ENCODE measurements at regions not wholly inside any gene's neighbourhood (a gene's known extent, or its start where the extent isn't known, plus 50 kb on each side); places are given as distances from the start of the nearest gene placed in this dataset.

DNA sequence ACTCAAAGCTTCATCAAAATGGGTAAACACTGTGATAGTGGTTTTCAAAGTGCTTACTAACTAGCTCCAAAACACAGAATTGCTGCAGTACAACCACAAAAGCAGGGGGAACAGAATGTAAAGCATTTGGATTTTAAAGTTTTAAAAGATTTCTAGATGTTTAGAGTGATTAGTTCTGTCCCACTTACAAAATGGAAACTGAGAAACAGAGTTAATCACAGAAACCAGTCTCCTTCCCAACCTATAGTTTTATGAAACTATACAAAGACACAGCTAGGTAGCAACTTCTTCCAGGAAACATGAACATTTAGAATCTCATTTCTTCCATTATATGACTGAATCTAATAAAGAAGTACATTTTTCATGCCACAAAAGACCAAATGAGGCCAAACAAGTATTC is 73.8 kb upstream of the HNRNPA3 start:
- no peak for DNase-seq (ENCODE audit: extremely low read depth in 1 of 2, low read depth in 1 of 2)

DNA sequence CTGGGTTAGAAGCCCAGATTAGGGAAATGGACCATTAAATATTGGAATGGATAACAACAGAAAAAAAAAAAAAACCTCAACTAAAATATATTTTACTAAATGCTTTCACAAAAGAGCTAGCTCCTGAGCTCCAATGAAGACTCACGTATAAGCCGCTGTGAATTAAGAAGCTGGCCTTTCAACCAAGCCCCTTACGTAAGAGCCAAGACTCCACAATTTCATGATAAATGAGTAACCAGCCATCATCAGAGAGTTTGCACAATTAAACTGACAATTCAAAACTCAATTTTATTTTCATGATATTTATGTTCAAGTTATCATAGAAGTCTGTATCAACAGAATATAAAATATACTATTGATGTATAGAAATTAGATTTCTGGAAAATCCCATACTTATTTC is 70.7 kb upstream of the HNRNPA3 start:
- DNase-seq (ENCODE audit: extremely low read depth in 1 of 2, low read depth in 1 of 2) = no peak

DNA sequence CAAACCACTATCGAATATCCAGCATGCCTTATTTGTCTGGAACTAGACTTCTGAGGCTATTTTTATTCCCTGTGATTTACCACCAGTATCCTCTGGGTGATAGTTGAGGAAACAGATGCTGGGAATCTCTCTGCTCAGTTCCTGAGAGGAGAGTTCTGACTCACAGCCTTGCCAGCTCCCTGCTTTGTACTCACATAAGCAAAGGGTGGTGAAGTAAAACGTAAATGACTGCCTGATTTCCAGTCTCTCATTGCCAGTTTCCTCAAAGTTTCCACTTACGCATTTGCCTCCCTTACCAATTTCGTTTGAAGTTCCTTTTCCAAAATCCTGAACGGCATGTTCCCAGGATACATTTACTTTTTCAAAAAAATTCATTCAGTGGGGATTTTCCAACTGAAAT is 69.2 kb upstream of the HNRNPA3 start:
- no peak for DNase-seq (ENCODE audit: extremely low read depth in 1 of 2, low read depth in 1 of 2)

GRCh38 chr2:177147093-177147694 is 65.4 kb upstream of the HNRNPA3 start:
- no peak for DNase-seq (ENCODE audit: extremely low read depth in 1 of 2, low read depth in 1 of 2)

DNA sequence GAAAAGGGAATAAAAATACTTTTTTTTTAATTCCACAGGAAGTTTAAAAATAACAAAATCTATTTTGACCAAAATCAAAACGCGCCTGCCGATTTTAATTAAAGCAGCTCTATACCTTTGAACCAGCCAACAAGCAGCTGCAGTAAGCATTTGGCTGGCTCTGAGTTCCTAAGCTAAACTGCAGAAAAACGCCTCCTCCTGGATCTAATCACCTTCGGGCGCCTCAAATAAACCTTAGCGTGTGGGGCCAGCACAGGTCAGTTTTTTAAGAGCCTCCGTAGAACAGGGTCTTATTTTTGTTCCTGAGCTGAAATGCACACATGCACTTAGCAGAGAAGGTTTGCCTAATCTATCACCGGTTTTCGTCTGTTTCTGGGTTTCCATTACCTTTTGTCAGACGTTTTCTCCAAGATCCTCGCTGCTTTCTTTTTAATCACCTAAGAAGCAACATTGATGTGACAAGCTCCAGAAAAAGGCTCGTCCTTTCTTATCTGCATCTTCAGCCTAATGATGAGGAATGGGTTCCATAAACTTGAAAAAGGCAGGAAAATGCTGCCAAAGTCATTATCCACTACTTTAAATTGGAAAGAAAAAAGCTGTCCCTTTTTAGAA is 64.7 kb upstream of the HNRNPA3 start:
- DNase-seq (ENCODE audit: extremely low read depth in 1 of 2, low read depth in 1 of 2) = no peak

- DNase-seq (ENCODE audit: extremely low read depth in 1 of 2, low read depth in 1 of 2) = peak; percentile 46 to 52
Observed at GRCh38 chr2:177148477-177149154, 64.0 kb upstream of the HNRNPA3 start.

DNA sequence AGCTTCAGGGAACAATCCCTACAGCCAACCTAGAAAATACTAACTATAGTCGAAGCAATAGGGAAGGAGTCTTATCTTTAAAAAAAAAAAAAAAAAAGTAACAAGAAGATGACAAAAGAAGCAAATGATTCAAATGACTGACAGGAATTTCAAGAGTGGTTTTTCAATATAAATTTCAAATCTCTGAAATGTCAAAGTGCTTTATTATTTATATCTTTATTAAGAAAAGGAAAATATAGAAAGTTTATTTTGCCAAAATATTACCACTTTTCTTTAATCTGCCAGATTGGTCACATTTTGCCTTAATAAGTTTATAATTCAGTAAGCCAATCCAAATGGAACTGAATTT is 63.5 kb upstream of the HNRNPA3 start:
- DNase-seq (ENCODE audit: extremely low read depth in 1 of 2, low read depth in 1 of 2) = no peak

DNA sequence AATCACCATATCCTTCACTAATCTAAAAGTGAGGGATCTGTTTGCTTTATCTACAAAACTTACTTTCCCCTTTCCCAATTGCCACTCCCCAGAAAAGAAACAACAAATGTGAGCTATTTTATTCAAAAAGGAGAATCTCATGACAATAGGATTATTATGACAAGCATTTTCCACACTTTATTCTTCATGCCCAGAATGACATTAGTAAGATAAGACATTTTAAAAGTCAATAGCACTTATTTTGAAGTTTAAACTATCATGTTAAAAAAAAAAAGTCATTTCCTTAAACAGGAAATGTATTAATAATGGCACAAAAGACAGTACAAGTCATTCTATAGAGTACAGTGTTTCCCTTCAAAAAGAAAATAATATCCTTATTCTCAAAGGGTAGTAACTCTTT is 58.8 kb upstream of the HNRNPA3 start:
- no peak for DNase-seq (ENCODE audit: extremely low read depth in 1 of 2, low read depth in 1 of 2)

DNA sequence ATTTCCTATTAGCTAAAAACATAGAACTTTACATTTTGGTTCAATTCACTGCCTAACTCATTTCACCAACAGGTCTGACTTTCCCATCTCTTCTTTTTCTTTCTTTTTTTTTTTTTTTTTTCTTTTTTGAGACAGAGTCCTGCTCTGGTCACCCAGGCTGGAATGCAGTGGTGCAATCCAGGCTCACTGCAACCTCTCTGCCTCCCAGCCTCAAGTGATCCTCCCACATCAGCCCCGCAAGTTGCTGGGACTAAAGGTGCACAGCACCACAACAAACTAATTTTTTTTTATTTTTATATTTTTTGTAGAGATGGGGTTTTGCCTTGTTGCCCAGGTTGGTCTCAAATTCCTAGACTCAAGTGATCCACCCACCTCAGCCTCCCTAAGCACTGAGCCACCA is 57.8 kb upstream of the HNRNPA3 start:
- no peak for DNase-seq (ENCODE audit: extremely low read depth in 1 of 2, low read depth in 1 of 2)

DNA sequence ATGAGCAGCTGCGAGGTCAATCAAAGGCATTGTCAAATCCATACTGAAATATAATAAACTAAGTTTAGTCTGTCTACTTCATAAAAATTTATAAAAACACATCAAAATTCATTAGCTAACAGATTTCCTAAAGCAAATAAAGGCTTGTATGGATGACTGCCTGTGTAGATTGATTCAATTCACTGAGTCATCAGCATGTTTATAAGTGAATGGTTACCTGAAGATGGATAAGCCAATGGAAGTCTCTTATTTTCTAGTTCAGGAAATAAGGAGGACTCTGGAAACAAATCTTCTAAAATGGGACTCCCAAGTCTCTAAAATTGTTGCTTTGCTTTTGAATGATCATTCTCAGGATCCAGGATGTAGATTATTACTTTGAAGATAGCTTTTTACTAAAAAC is 57.0 kb upstream of the HNRNPA3 start:
- no peak for DNase-seq (ENCODE audit: extremely low read depth in 1 of 2, low read depth in 1 of 2)

DNA sequence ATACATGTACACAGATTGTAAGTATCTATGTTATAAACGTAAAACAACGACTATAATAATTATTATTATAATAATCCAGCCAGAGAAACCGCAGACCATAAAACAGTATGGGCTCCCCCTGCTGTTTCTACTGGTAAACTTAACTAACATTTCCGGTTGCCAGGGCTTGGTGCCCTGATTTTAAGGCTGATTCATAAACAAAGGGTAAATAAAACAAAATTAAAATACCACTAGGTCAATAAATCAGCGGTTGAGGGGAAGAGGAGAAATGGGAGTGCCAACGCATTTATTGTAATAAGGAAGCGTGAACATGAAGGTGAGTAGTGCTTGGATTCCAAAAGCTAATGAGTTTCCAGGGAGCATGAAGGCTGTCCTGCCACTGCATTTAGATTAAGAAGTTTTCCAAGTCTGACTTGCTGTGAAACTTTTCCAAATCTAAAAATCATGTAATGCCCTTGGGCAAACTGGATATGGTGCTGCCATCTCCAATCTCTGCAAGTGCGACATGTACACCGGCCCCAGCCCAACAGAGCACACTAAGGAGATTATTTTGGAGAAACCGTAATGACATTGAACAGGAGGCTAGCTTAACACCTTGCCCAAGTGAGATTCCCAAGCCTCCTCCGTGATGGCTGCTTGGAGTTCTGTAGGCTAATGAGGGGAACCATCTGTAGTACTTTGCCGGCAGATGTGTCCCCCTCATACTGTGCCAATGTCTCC is 50.7 kb upstream of the HNRNPA3 start:
- DNase-seq (ENCODE audit: extremely low read depth in 1 of 2, low read depth in 1 of 2) = no peak
